ENCODE measurements at regions not wholly inside any gene's neighbourhood (a gene's known extent, or its start where the extent isn't known, plus 50 kb on each side); places are given as distances from the start of the nearest gene placed in this dataset.

- TF ChIP-seq, protein P1, sequence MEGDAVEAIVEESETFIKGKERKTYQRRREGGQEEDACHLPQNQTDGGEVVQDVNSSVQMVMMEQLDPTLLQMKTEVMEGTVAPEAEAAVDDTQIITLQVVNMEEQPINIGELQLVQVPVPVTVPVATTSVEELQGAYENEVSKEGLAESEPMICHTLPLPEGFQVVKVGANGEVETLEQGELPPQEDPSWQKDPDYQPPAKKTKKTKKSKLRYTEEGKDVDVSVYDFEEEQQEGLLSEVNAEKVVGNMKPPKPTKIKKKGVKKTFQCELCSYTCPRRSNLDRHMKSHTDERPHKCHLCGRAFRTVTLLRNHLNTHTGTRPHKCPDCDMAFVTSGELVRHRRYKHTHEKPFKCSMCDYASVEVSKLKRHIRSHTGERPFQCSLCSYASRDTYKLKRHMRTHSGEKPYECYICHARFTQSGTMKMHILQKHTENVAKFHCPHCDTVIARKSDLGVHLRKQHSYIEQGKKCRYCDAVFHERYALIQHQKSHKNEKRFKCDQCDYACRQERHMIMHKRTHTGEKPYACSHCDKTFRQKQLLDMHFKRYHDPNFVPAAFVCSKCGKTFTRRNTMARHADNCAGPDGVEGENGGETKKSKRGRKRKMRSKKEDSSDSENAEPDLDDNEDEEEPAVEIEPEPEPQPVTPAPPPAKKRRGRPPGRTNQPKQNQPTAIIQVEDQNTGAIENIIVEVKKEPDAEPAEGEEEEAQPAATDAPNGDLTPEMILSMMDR (IDR thresholded peaks at IDR 0.05) = no peak
- TF ChIP-seq POLR2AphosphoS5 (IDR thresholded peaks at IDR 0.05) = no peak
Observed at GRCh38 chr1:191575746-191576145, 582.5 kb upstream of the RGS18 start.
